ENCODE measurements at regions not wholly inside any gene's neighbourhood (a gene's known extent, or its start where the extent isn't known, plus 50 kb on each side); places are given as distances from the start of the nearest gene placed in this dataset.

- TF ChIP-seq, protein P1, sequence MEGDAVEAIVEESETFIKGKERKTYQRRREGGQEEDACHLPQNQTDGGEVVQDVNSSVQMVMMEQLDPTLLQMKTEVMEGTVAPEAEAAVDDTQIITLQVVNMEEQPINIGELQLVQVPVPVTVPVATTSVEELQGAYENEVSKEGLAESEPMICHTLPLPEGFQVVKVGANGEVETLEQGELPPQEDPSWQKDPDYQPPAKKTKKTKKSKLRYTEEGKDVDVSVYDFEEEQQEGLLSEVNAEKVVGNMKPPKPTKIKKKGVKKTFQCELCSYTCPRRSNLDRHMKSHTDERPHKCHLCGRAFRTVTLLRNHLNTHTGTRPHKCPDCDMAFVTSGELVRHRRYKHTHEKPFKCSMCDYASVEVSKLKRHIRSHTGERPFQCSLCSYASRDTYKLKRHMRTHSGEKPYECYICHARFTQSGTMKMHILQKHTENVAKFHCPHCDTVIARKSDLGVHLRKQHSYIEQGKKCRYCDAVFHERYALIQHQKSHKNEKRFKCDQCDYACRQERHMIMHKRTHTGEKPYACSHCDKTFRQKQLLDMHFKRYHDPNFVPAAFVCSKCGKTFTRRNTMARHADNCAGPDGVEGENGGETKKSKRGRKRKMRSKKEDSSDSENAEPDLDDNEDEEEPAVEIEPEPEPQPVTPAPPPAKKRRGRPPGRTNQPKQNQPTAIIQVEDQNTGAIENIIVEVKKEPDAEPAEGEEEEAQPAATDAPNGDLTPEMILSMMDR (IDR thresholded peaks at IDR 0.05) = no peak
- TF ChIP-seq POLR2A (IDR thresholded peaks at IDR 0.05) = no peak
Observed at GRCh38 chr10:61302124-61302523, 151.1 kb downstream of the TMEM26 start.
